HCT116 (cell line): ENCODE measurements at regions not wholly inside any gene's neighbourhood (a gene's known extent, or its start where the extent isn't known, plus 50 kb on each side); places are given as distances from the start of the nearest gene placed in this dataset.
"Not testable (repeated sequence)": the region's sequence is repeated elsewhere in the genome, so short reads cannot be mapped to it uniquely, and the experiment has no call there.

Source experiments
- ATAC-seq: fragments of 200-7000 bp; cut with Tn5 transposase; 2 replicates; pipeline ENCODE4 v1.9.1; 2020; ENCODE audit warnings: mild to moderate bottlenecking, moderate library complexity
- BruUV-seq: library from RNA; stranded (reverse); fragments of 400-500 nt; replicated peaks from 2 replicates; lab custom pipeline; 2021; lab: Mats Ljungman, UMichigan
- CTCF ChIA-PET: fragments of 300-600 bp; sonication (Branson Sonifier 250); formaldehyde crosslinking; loops from one replicate; lab custom pipeline; 2021; ENCODE audit warnings: antibody characterized with exemption; lab: Charles Lee
- POLR2A ChIA-PET: fragments of 300-600, 350-600 bp; sonication (Branson Sonifier 250); formaldehyde crosslinking; loops from one replicate; lab custom pipeline; 2021; ENCODE audit warnings: antibody characterized with exemption; lab: Charles Lee
- RAD21 ChIA-PET, 2 experiments: fragments of 300-600 bp; sonication (Branson Sonifier 250); formaldehyde crosslinking; loops; one replicate each; lab custom pipeline; 2023; ENCODE audit warnings: low total read pairs in 2 of 2; ENCODE audit not compliant: uncharacterized antibody in 2 of 2, unreplicated experiment in 2 of 2, low non-redundant PET in 1 of 2; lab: Charles Lee
- DNase-seq: peaks from one replicate; pipeline ENCODE4 v3.0.0-alpha.2; 2010; ENCODE audit warnings: low read depth, low spot score
- H2AFZ ChIP-seq: fragments of 200-600 bp; shearing (Covaris generic), sonication (generic); 2 replicates; pipeline ENCODE4 v1.6.1; 2017; ENCODE audit warnings: low read depth, mixed run types, mixed read lengths, antibody characterized with exemption, low read length; ENCODE audit not compliant: poor library complexity, severe bottlenecking
- H3K27ac ChIP-seq: 2 replicates; pipeline ENCODE4 v1.5.1; 2012; ENCODE audit warnings: low read depth, low read length
- H3K27me3 ChIP-seq: fragments of 200-600 bp; sonication (generic); 2 replicates; pipeline ENCODE4 v1.6.1; 2016; ENCODE audit warnings: mixed run types, low read length, mixed read lengths; ENCODE audit not compliant: insufficient read depth
- H3K36me3 ChIP-seq, 2 experiments: fragments of 200-500 bp in 1 of 2; fragments of 200-600 bp in 1 of 2; sonication (Bioruptor generic) in 1 of 2; sonication (generic) in 1 of 2; 2 replicates each; pipeline versions ENCODE4 v1.5.1 to v1.6.1; 2014 to 2016; ENCODE audit warnings: low read length in 2 of 2, inconsistent platforms in 1 of 2, mixed read lengths in 1 of 2, mixed run types in 1 of 2; ENCODE audit not compliant: insufficient read depth in 2 of 2, control insufficient read depth in 1 of 2
- H3K4me1 ChIP-seq, 2 experiments: fragments of 200-600 bp in 1 of 2; sonication (generic) in 1 of 2; 2 replicates each; pipeline versions ENCODE4 v1.5.1 to v1.6.1; 2012 to 2017; ENCODE audit warnings: low read length in 2 of 2, inconsistent platforms in 1 of 2, mild to moderate bottlenecking in 1 of 2, mixed read lengths in 1 of 2, mixed run types in 1 of 2, moderate library complexity in 1 of 2; ENCODE audit not compliant: insufficient read depth in 2 of 2, control insufficient read depth in 1 of 2
- H3K4me2 ChIP-seq: fragments of 200-600 bp; sonication (generic); 2 replicates; pipeline ENCODE4 v1.6.1; 2017; ENCODE audit warnings: mixed run types, low read length, mixed read lengths
- H3K4me3 ChIP-seq, 2 experiments: fragments of 200-600 bp in 1 of 2; sonication (generic) in 1 of 2; replicated peaks in 1 of 2; 2 replicates each; pipeline ENCODE4 v1.5.1; 2011 to 2016; ENCODE audit warnings: low read length in 2 of 2, control low read depth in 1 of 2, low read depth in 1 of 2, mild to moderate bottlenecking in 1 of 2, mixed read lengths in 1 of 2, mixed run types in 1 of 2
- H3K79me2 ChIP-seq: fragments of 200-600 bp; sonication (generic); 2 replicates; pipeline ENCODE4 v1.6.1; 2017; ENCODE audit warnings: mild to moderate bottlenecking, mixed run types, low read length, moderate library complexity, mixed read lengths; ENCODE audit not compliant: insufficient read depth
- H3K9ac ChIP-seq: fragments of 200-600 bp; sonication (generic); 2 replicates; pipeline ENCODE4 v1.6.1; 2016; ENCODE audit warnings: low read length, mixed read lengths
- H3K9me2 ChIP-seq: fragments of 200-600 bp; sonication (generic), shearing (Covaris generic); 2 replicates; pipeline ENCODE4 v1.6.1; 2017; ENCODE audit warnings: mixed run types, mild to moderate bottlenecking, moderate library complexity; ENCODE audit not compliant: insufficient read depth
- H3K9me3 ChIP-seq, 2 experiments: fragments of 200-500 bp in 1 of 2; fragments of 200-600 bp in 1 of 2; sonication (Bioruptor generic) in 1 of 2; sonication (generic) in 1 of 2; 2 replicates each; pipeline ENCODE4 v1.6.1; 2014 to 2017; ENCODE audit warnings: low read length in 2 of 2, mixed read lengths in 2 of 2, inconsistent platforms in 1 of 2, low read depth in 1 of 2, mild to moderate bottlenecking in 1 of 2, mixed run types in 1 of 2, moderate library complexity in 1 of 2; ENCODE audit not compliant: control insufficient read depth in 1 of 2, insufficient read depth in 1 of 2
- H4K20me1 ChIP-seq: fragments of 200-600 bp; sonication (generic), shearing (Covaris generic); 2 replicates; pipeline ENCODE4 v1.6.1; 2017; ENCODE audit warnings: mixed run types, mild to moderate bottlenecking, moderate library complexity; ENCODE audit not compliant: insufficient read depth
- ATF3 ChIP-seq: IDR thresholded peaks from 2 replicates; pipeline ENCODE4 v1.6.1; 2012
- CEBPB ChIP-seq: IDR thresholded peaks from 2 replicates; pipeline ENCODE4 v1.6.1; 2012; ENCODE audit warnings: low read depth
- CTCF ChIP-seq, 3 experiments: fragments of 200-600 bp in 1 of 3; sonication (generic) in 1 of 3; IDR thresholded peaks in 2 of 3; conservative IDR thresholded peaks in 1 of 3; 2 replicates each; pipeline ENCODE4 v1.5.1; 2012 to 2017; ENCODE audit warnings: low read depth in 2 of 3, low read length in 2 of 3, antibody characterized with exemption in 1 of 3, borderline replicate concordance in 1 of 3, control low read depth in 1 of 3, mild to moderate bottlenecking in 1 of 3, mixed read lengths in 1 of 3, mixed run types in 1 of 3, moderate library complexity in 1 of 3; ENCODE audit not compliant: insufficient read depth in 1 of 3
- ELF1 ChIP-seq: IDR thresholded peaks from 2 replicates; pipeline ENCODE4 v1.6.1; 2012; ENCODE audit warnings: low read depth, borderline replicate concordance
- EZH2 ChIP-seq: fragments of 200-600 bp; sonication (generic); IDR thresholded peaks from 2 replicates; pipeline ENCODE4 v1.6.1; 2017; ENCODE audit warnings: antibody characterized with exemption, mixed run types
- FOSL1 ChIP-seq: IDR thresholded peaks from 2 replicates; pipeline ENCODE4 v1.6.1; 2012; ENCODE audit warnings: low read depth
- MAX ChIP-seq: IDR thresholded peaks from 2 replicates; pipeline ENCODE4 v1.6.1; 2012
- POLR2A ChIP-seq: IDR thresholded peaks from 2 replicates; pipeline ENCODE4 v1.7.0; 2011; ENCODE audit warnings: borderline replicate concordance; ENCODE audit not compliant: insufficient read depth, insufficient read length; ENCODE audit errors: extremely low read depth
- REST ChIP-seq: IDR thresholded peaks from 2 replicates; pipeline ENCODE4 v1.6.1; 2012; ENCODE audit warnings: low read depth
- SP1 ChIP-seq: IDR thresholded peaks from 2 replicates; pipeline ENCODE4 v1.6.1; 2012; ENCODE audit warnings: low read depth
- SRF ChIP-seq: IDR thresholded peaks from 2 replicates; pipeline ENCODE4 v1.6.1; 2012; ENCODE audit warnings: low read depth
- TCF7L2 ChIP-seq: IDR thresholded peaks from 2 replicates; pipeline ENCODE4 v1.7.0; 2011; ENCODE audit warnings: borderline replicate concordance, inconsistent platforms; ENCODE audit not compliant: insufficient read depth, insufficient read length; ENCODE audit errors: extremely low read depth
- YY1 ChIP-seq: IDR thresholded peaks from 2 replicates; pipeline ENCODE4 v1.6.1; 2011; ENCODE audit warnings: low read length, low read depth, moderate library complexity, mild to moderate bottlenecking; ENCODE audit not compliant: insufficient replicate concordance; ENCODE audit errors: extremely low read depth
- ZBTB33 ChIP-seq: IDR thresholded peaks from 2 replicates; pipeline ENCODE4 v1.6.1; 2011; ENCODE audit warnings: mild to moderate bottlenecking, low read length, moderate library complexity; ENCODE audit not compliant: insufficient replicate concordance; ENCODE audit errors: extremely low read depth
- ZFX ChIP-seq: fragments of 450-650 bp; IDR thresholded peaks from 2 replicates; pipeline ENCODE4 v1.6.1; 2017
- intact Hi-C: fragments of 100-400 bp; cut with micrococcal nuclease; formaldehyde crosslinking; loops from 2 replicates; pipeline ENCODE4 v1.10.0; 2022

- Histone ChIP-seq H3K4me2 (no peak overlapping the region), H3K4me1 (no peaks in the 10 kb centered on the region), H3K27me3 (no peaks in the 10 kb centered on the region), H3K4me3 (no peak overlapping the region), H2AFZ (no peak overlapping the region), H3K36me3 (no peaks in the 10 kb centered on the region), H3K9me3 (no peaks in the 10 kb centered on the region), H3K9me2 (no peaks in the 10 kb centered on the region), H3K9ac (no peak overlapping the region), H4K20me1 (no peaks in the 10 kb centered on the region), H3K27ac (no peak overlapping the region), H3K79me2 (no peaks in the 10 kb centered on the region)
- ATAC-seq = no peak
- DNase-seq = no peak
- POLR2A ChIA-PET = no interaction called here
- no TSS peak for BruUV-seq
- CTCF ChIA-PET = no interaction called here
- no peak for TF ChIP-seq CTCF (IDR thresholded peaks at IDR 0.05 in 2 of 3, conservative IDR thresholded peaks at IDR 0.05 in 1 of 3; ENCODE audit: borderline replicate concordance in 1 of 3, insufficient read depth in 1 of 3, low read depth in 2 of 3, low read length in 2 of 3)
- TF ChIP-seq MAX = no peak
- no peak for TF ChIP-seq YY1
- no peak for TF ChIP-seq ELF1
- no peak for TF ChIP-seq ZBTB33
- no peak for TF ChIP-seq EZH2
- TF ChIP-seq SRF = no peak
- no peak for TF ChIP-seq SP1
- no peak for TF ChIP-seq FOSL1
- TF ChIP-seq POLR2A = no peak
- no peak for TF ChIP-seq CEBPB
- TF ChIP-seq TCF7L2 = no peak
- no peak for TF ChIP-seq ZFX
- TF ChIP-seq ATF3 = no peak
- TF ChIP-seq REST = no peak
- intact Hi-C loops = no loop called here
- RAD21 ChIA-PET = no interaction called here
Measured at GRCh38 chr22:17284466-17284865, 65.2 kb upstream of the ADA2 start.

GRCh38 chr22:17283865-17284264 lies 64.6 kb upstream of the ADA2 start:
- H4K20me1 ChIP-seq, RAD21 ChIA-PET, H3K4me3 ChIP-seq, POLR2A ChIA-PET, intact Hi-C loops, H3K27ac ChIP-seq, ATAC-seq, H3K79me2 ChIP-seq, H3K4me1 ChIP-seq, H3K4me2 ChIP-seq, H3K36me3 ChIP-seq, CTCF ChIA-PET, H2AFZ ChIP-seq, H3K9me3 ChIP-seq, BruUV-seq, H3K27me3 ChIP-seq, H3K9me2 ChIP-seq, H3K9ac ChIP-seq, DNase-seq: not testable (repeated sequence)
